Endothelial cell (in vitro differentiated cells): ENCODE measurements at regions not wholly inside any gene's neighbourhood (a gene's known extent, or its start where the extent isn't known, plus 50 kb on each side); places are given as distances from the start of the nearest gene placed in this dataset.

ENCODE experiments used
- DNase-seq: peaks from one replicate; pipeline ENCODE4 v3.0.0; 2021; ENCODE audit warnings: low spot score
- H3K27ac Mint-ChIP-seq: one replicate; pipeline ENCODE4 v1.8.0; 2021; ENCODE audit warnings: mixed read lengths, inconsistent platforms; ENCODE audit not compliant: unreplicated experiment
- H3K27me3 Mint-ChIP-seq: one replicate; pipeline ENCODE4 v1.8.0; 2021; ENCODE audit warnings: mild to moderate bottlenecking, moderate library complexity, mixed read lengths, inconsistent platforms; ENCODE audit not compliant: unreplicated experiment
- H3K36me3 Mint-ChIP-seq: one replicate; pipeline ENCODE4 v1.8.0; 2021; ENCODE audit warnings: mild to moderate bottlenecking, low read depth, mixed read lengths, inconsistent platforms; ENCODE audit not compliant: unreplicated experiment
- H3K4me1 Mint-ChIP-seq: one replicate; pipeline ENCODE4 v1.8.0; 2021; ENCODE audit warnings: mild to moderate bottlenecking, mixed read lengths, inconsistent platforms; ENCODE audit not compliant: unreplicated experiment
- H3K4me3 Mint-ChIP-seq: one replicate; pipeline ENCODE4 v1.8.0; 2021; ENCODE audit warnings: mild to moderate bottlenecking, mixed read lengths, inconsistent platforms; ENCODE audit not compliant: unreplicated experiment
- H3K9me3 Mint-ChIP-seq: one replicate; pipeline ENCODE4 v1.8.0; 2021; ENCODE audit warnings: mixed read lengths, inconsistent platforms; ENCODE audit not compliant: unreplicated experiment
- CTCF ChIP-seq: fragments of 200-600 bp; sonication (generic); IDR thresholded peaks from one replicate; pipeline ENCODE4 v1.5.0; 2021; ENCODE audit warnings: antibody characterized with exemption; ENCODE audit not compliant: unreplicated experiment

- Mint-ChIP-seq H3K36me3 (no peaks in the 10 kb centered on the region), H3K27ac (peak overlapping the region; percentile 18), H3K4me1 (peaks cover 52% of the 10 kb centered on the region), H3K4me3 (peak overlapping the region; percentile 79), H3K27me3 (peaks cover 4% of the 10 kb centered on the region), H3K9me3 (no peaks in the 10 kb centered on the region)
- no peak for TF ChIP-seq CTCF
- DNase-seq = no peak
These were observed 137.1 kb downstream of the LY86 start for GRCh38 chr6:6725468-6726209.

GRCh38 chr6:6728169-6728941 lies 139.8 kb downstream of the LY86 start:
- no peaks in the 10 kb centered on the region for H3K27me3 Mint-ChIP-seq
- peaks cover 37% of the 10 kb centered on the region for H3K4me1 Mint-ChIP-seq
- no peak overlapping the region for H3K4me3 Mint-ChIP-seq
- no peaks in the 10 kb centered on the region for H3K9me3 Mint-ChIP-seq
- H3K27ac Mint-ChIP-seq = no peak overlapping the region
- no peak for DNase-seq
- no peak for TF ChIP-seq CTCF
- no peaks in the 10 kb centered on the region for H3K36me3 Mint-ChIP-seq

GRCh38 chr6:6729971-6730370 lies 141.5 kb downstream of the LY86 start:
- no peaks in the 10 kb centered on the region for H3K9me3 Mint-ChIP-seq
- H3K27me3 Mint-ChIP-seq = no peaks in the 10 kb centered on the region
- peaks cover 22% of the 10 kb centered on the region for H3K4me1 Mint-ChIP-seq
- no peak for DNase-seq
- no peak overlapping the region for H3K4me3 Mint-ChIP-seq
- H3K36me3 Mint-ChIP-seq = no peaks in the 10 kb centered on the region
- no peak overlapping the region for H3K27ac Mint-ChIP-seq
- TF ChIP-seq CTCF = no peak

- Mint-ChIP-seq H3K27me3 (no peaks in the 10 kb centered on the region), H3K27ac (no peak overlapping the region), H3K4me1 (peaks cover 14% of the 10 kb centered on the region), H3K4me3 (no peak overlapping the region), H3K36me3 (no peaks in the 10 kb centered on the region), H3K9me3 (no peaks in the 10 kb centered on the region)
- DNase-seq = no peak
- TF ChIP-seq CTCF = no peak
These were observed 142.3 kb downstream of the LY86 start for GRCh38 chr6:6730831-6731230.
